Immature natural killer cell (primary cell): ENCODE measurements at regions not wholly inside any gene's neighbourhood (a gene's known extent, or its start where the extent isn't known, plus 50 kb on each side); places are given as distances from the start of the nearest gene placed in this dataset.
"Not testable (repeated sequence)": the region's sequence is repeated elsewhere in the genome, so short reads cannot be mapped to it uniquely, and the experiment has no call there.

Experiments
- DNase-seq, 3 donors: peaks; one replicate each; pipeline ENCODE4 v3.0.0; 2022; ENCODE audit warnings: mixed read lengths in 1 of 3
- H3K27ac Mint-ChIP-seq, 6 donors: one replicate each; pipeline ENCODE4 v1.8.0; 2020; ENCODE audit warnings: mixed read lengths in 6 of 6, mild to moderate bottlenecking in 5 of 6, inconsistent platforms in 4 of 6, moderate library complexity in 3 of 6
- H3K27me3 Mint-ChIP-seq, 3 donors: one replicate each; pipeline ENCODE4 v1.8.0; 2020 to 2021; ENCODE audit warnings: low read depth in 3 of 3, mild to moderate bottlenecking in 3 of 3, mixed read lengths in 3 of 3, moderate library complexity in 3 of 3, inconsistent platforms in 1 of 3
- H3K36me3 Mint-ChIP-seq, 3 donors: one replicate each; pipeline ENCODE4 v1.8.0; 2020; ENCODE audit warnings: mixed read lengths in 3 of 3, inconsistent platforms in 2 of 3, mild to moderate bottlenecking in 2 of 3
- H3K4me1 Mint-ChIP-seq, 2 donors: one replicate each; pipeline ENCODE4 v1.8.0; 2020; ENCODE audit warnings: inconsistent platforms in 2 of 2, mild to moderate bottlenecking in 2 of 2, mixed read lengths in 2 of 2, moderate library complexity in 1 of 2
- H3K4me3 Mint-ChIP-seq, 5 donors: one replicate each; pipeline ENCODE4 v1.8.0; 2020; ENCODE audit warnings: mild to moderate bottlenecking in 5 of 5, mixed read lengths in 5 of 5, inconsistent platforms in 3 of 5, moderate library complexity in 3 of 5
- H3K9me3 Mint-ChIP-seq, 6 donors: one replicate each; pipeline ENCODE4 v1.8.0; 2020; ENCODE audit warnings: mild to moderate bottlenecking in 6 of 6, mixed read lengths in 6 of 6, inconsistent platforms in 4 of 6, moderate library complexity in 3 of 6

- Mint-ChIP-seq H3K27me3 (peaks cover 0 to 1% (median 0%) of the 10 kb centered on the region in 3 donors), H3K4me1 (no peaks in the 10 kb centered on the region), H3K36me3 (peaks cover 0 to 11% (median 3%) of the 10 kb centered on the region in 3 donors), H3K9me3 (peaks cover 14 to 38% (median 22%) of the 10 kb centered on the region in 6 donors), H3K4me3 (no peak overlapping the region), H3K27ac (no peak overlapping the region)
- DNase-seq: no peak
Measured at GRCh38 chr9:75359638-75360037, 271.3 kb downstream of the OSTF1 start.

GRCh38 chr9:75360252-75360651 lies 271.9 kb downstream of the OSTF1 start:
- Mint-ChIP-seq H3K9me3 (peaks cover 14 to 44% (median 25%) of the 10 kb centered on the region in 6 donors), H3K4me1 (no peaks in the 10 kb centered on the region), H3K27ac (no peak overlapping the region), H3K27me3 (peaks cover 0 to 1% (median 0%) of the 10 kb centered on the region in 3 donors), H3K36me3 (peaks cover 0 to 11% (median 3%) of the 10 kb centered on the region in 3 donors), H3K4me3 (no peak overlapping the region)
- no peak for DNase-seq

- H3K36me3 Mint-ChIP-seq: peaks cover 0 to 11% (median 3%) of the 10 kb centered on the region in 3 donors
Measured at GRCh38 chr9:75362446-75362845, 274.1 kb downstream of the OSTF1 start.

GRCh38 chr9:75365196-75365595 lies 276.9 kb downstream of the OSTF1 start:
- H3K27me3 Mint-ChIP-seq: peaks cover 0 to 2% (median 0%) of the 10 kb centered on the region in 3 donors
- no peak overlapping the region for H3K4me3 Mint-ChIP-seq
- H3K27ac Mint-ChIP-seq: no peak overlapping the region
- no peaks in the 10 kb centered on the region for H3K4me1 Mint-ChIP-seq
- H3K9me3 Mint-ChIP-seq: peaks cover 14 to 49% (median 24%) of the 10 kb centered on the region in 6 donors
- DNase-seq: no peak
- peaks cover 0 to 11% (median 0%) of the 10 kb centered on the region in 3 donors for H3K36me3 Mint-ChIP-seq

More at GRCh38 chr9:75362446-75362845, 274.1 kb downstream of the OSTF1 start:
- not testable (repeated sequence) for H3K4me3 Mint-ChIP-seq, H3K4me1 Mint-ChIP-seq, H3K27ac Mint-ChIP-seq, DNase-seq, H3K27me3 Mint-ChIP-seq
- H3K9me3 Mint-ChIP-seq: peaks cover 14 to 47% (median 25%) of the 10 kb centered on the region in 6 donors

GRCh38 chr9:75369989-75370388 lies 281.7 kb downstream of the OSTF1 start:
- no peaks in the 10 kb centered on the region for H3K4me1 Mint-ChIP-seq
- H3K27ac Mint-ChIP-seq: no peak overlapping the region
- peaks cover 3 to 30% (median 8%) of the 10 kb centered on the region in 6 donors for H3K9me3 Mint-ChIP-seq
- H3K27me3 Mint-ChIP-seq: peaks cover 0 to 3% (median 2%) of the 10 kb centered on the region in 3 donors
- no peaks in the 10 kb centered on the region for H3K36me3 Mint-ChIP-seq
- no peak for DNase-seq
- no peak overlapping the region for H3K4me3 Mint-ChIP-seq

GRCh38 chr9:75372499-75373268 lies 284.4 kb downstream of the OSTF1 start:
- H3K27ac Mint-ChIP-seq: no peak overlapping the region
- no peak overlapping the region for H3K4me3 Mint-ChIP-seq
- no peaks in the 10 kb centered on the region for H3K4me1 Mint-ChIP-seq
- peaks cover 0 to 3% (median 0%) of the 10 kb centered on the region in 3 donors for H3K27me3 Mint-ChIP-seq
- no peaks in the 10 kb centered on the region for H3K36me3 Mint-ChIP-seq
- DNase-seq: no peak
- H3K9me3 Mint-ChIP-seq: peaks cover 3 to 40% (median 8%) of the 10 kb centered on the region in 6 donors

GRCh38 chr9:75376680-75377254 lies 288.5 kb downstream of the OSTF1 start:
- H3K27ac Mint-ChIP-seq: no peak overlapping the region
- no peaks in the 10 kb centered on the region for H3K4me1 Mint-ChIP-seq
- H3K9me3 Mint-ChIP-seq: peaks cover 2 to 35% (median 7%) of the 10 kb centered on the region in 6 donors

GRCh38 chr9:75378036-75378435 lies 289.7 kb downstream of the OSTF1 start:
- H3K27ac Mint-ChIP-seq: no peak overlapping the region
- H3K4me1 Mint-ChIP-seq: no peaks in the 10 kb centered on the region
- peaks cover 5 to 42% (median 9%) of the 10 kb centered on the region in 6 donors for H3K9me3 Mint-ChIP-seq
- DNase-seq: no peak
- H3K4me3 Mint-ChIP-seq: peak overlapping the region in 1 of 5 donors; percentile 9
- H3K27me3 Mint-ChIP-seq: peaks cover 0 to 3% (median 0%) of the 10 kb centered on the region in 3 donors
- no peaks in the 10 kb centered on the region for H3K36me3 Mint-ChIP-seq

More at GRCh38 chr9:75376680-75377254, 288.5 kb downstream of the OSTF1 start:
- peaks cover 0 to 3% (median 0%) of the 10 kb centered on the region in 3 donors for H3K27me3 Mint-ChIP-seq
- no peak for DNase-seq
- no peak overlapping the region for H3K4me3 Mint-ChIP-seq
- no peaks in the 10 kb centered on the region for H3K36me3 Mint-ChIP-seq

- DNase-seq: no peak
- no peaks in the 10 kb centered on the region for H3K36me3 Mint-ChIP-seq
- H3K4me1 Mint-ChIP-seq: no peaks in the 10 kb centered on the region
- H3K9me3 Mint-ChIP-seq: peaks cover 5 to 41% (median 9%) of the 10 kb centered on the region in 6 donors
- H3K27me3 Mint-ChIP-seq: peaks cover 0 to 3% (median 0%) of the 10 kb centered on the region in 3 donors
- H3K4me3 Mint-ChIP-seq: no peak overlapping the region
- no peak overlapping the region for H3K27ac Mint-ChIP-seq
Measured at GRCh38 chr9:75378926-75379325, 290.6 kb downstream of the OSTF1 start.

GRCh38 chr9:75382126-75382525 lies 293.8 kb downstream of the OSTF1 start:
- Mint-ChIP-seq H3K4me3 (no peak overlapping the region), H3K36me3 (peaks cover 0 to 6% (median 5%) of the 10 kb centered on the region in 3 donors), H3K4me1 (no peaks in the 10 kb centered on the region), H3K27me3 (peaks cover 0 to 1% (median 0%) of the 10 kb centered on the region in 3 donors), H3K27ac (no peak overlapping the region), H3K9me3 (peaks cover 5 to 41% (median 18%) of the 10 kb centered on the region in 6 donors)
- DNase-seq: no peak

- H3K4me1 Mint-ChIP-seq: not testable (repeated sequence)
Measured at GRCh38 chr9:75383420-75384034, 295.2 kb downstream of the OSTF1 start.

GRCh38 chr9:75385236-75385635 lies 296.9 kb downstream of the OSTF1 start:
- H3K9me3 Mint-ChIP-seq: peaks cover 5 to 40% (median 18%) of the 10 kb centered on the region in 6 donors
- peaks cover 0 to 6% (median 5%) of the 10 kb centered on the region in 3 donors for H3K36me3 Mint-ChIP-seq
- peaks cover under 1 to 2% (median 1%) of the 10 kb centered on the region in 3 donors for H3K27me3 Mint-ChIP-seq
- DNase-seq: no peak
- H3K27ac Mint-ChIP-seq: no peak overlapping the region
- no peak overlapping the region for H3K4me3 Mint-ChIP-seq
- no peaks in the 10 kb centered on the region for H3K4me1 Mint-ChIP-seq

More at GRCh38 chr9:75383420-75384034, 295.2 kb downstream of the OSTF1 start:
- not testable (repeated sequence) for H3K27ac Mint-ChIP-seq, H3K27me3 Mint-ChIP-seq, H3K36me3 Mint-ChIP-seq, H3K4me3 Mint-ChIP-seq, DNase-seq
- H3K9me3 Mint-ChIP-seq: peaks cover 5 to 40% (median 18%) of the 10 kb centered on the region in 6 donors

GRCh38 chr9:75389101-75389500 lies 300.8 kb downstream of the OSTF1 start:
- peaks cover 0 to 6% (median 5%) of the 10 kb centered on the region in 3 donors for H3K36me3 Mint-ChIP-seq
- H3K27ac Mint-ChIP-seq: no peak overlapping the region
- no peak overlapping the region for H3K4me3 Mint-ChIP-seq
- no peaks in the 10 kb centered on the region for H3K4me1 Mint-ChIP-seq
- H3K27me3 Mint-ChIP-seq: peaks cover 1 to 2% (median 2%) of the 10 kb centered on the region in 3 donors
- H3K9me3 Mint-ChIP-seq: peaks cover 7 to 32% (median 17%) of the 10 kb centered on the region in 6 donors
- DNase-seq: no peak

- H3K9me3 Mint-ChIP-seq: peaks cover 0 to 16% (median 10%) of the 10 kb centered on the region in 6 donors
- H3K27me3 Mint-ChIP-seq: peaks cover 1 to 3% (median 2%) of the 10 kb centered on the region in 3 donors
Measured at GRCh38 chr9:75390951-75391350, 302.6 kb downstream of the OSTF1 start.

More at GRCh38 chr9:75390951-75391350, 302.6 kb downstream of the OSTF1 start:
- Mint-ChIP-seq H3K27ac (no peak overlapping the region), H3K4me3 (no peak overlapping the region), H3K36me3 (no peaks in the 10 kb centered on the region), H3K4me1 (no peaks in the 10 kb centered on the region)
- no peak for DNase-seq
